GM18951 (cell line): ENCODE measurements at regions not wholly inside any gene's neighbourhood (a gene's known extent, or its start where the extent isn't known, plus 50 kb on each side); places are given as distances from the start of the nearest gene placed in this dataset.
"Not testable (repeated sequence)": the region's sequence is repeated elsewhere in the genome, so short reads cannot be mapped to it uniquely, and the experiment has no call there.

Experiments
- POLR2A ChIP-seq: IDR thresholded peaks from 4 replicates; pipeline ENCODE4 v1.6.1; 2011; ENCODE audit warnings: mild to moderate bottlenecking; ENCODE audit not compliant: insufficient read length, insufficient read depth; ENCODE audit errors: extremely low read depth
- in situ Hi-C: fragments of 300-500 bp; cut with MboI; formaldehyde crosslinking; loops from one replicate; pipeline ENCODE4 v1.12.0; 2022; ENCODE audit warnings: low sequenced_read_pairs, mixed read lengths, inconsistent platforms; ENCODE audit not compliant: unreplicated experiment

DNA sequence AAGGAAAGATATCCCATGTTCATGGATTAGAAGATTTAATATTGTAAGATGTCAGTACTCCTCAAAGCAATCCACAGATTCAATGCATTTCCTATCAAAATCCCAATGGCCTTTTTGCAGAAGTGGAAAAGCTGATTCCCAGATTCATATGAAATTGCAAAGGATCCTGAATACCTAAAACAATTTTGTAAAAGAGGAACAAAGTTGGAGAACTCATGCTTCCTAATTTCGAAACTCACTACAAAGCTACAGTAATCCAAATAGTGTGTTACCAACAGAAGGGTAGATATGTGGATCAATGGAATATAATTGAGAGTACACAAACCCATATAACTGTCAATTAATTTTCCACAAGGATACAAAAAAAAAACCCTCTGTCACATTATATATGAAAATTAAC, 154.3 kb upstream of the ZNF618 start:
- no peak for TF ChIP-seq POLR2A
- in situ Hi-C loops, result no loop called here

DNA sequence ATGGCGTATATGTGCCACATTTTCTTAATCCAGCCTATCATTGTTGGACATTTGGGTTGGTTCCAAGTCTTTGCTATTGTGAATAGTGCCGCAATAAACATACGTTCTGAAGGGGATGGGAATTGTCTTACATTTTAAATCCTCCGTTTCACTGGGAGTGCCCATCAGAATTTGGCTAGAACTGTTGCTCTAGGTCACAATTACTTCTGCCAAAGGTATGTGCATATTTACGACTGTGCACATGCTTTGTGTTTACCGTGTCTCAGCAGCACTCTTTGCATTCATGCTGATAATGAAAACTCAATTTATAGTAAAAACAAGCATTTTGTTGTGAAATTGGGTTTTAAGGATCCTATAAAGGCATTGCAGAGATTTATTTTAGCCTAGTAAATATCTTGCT, 151.9 kb upstream of the ZNF618 start:
- in situ Hi-C loops, result no loop called here
- TF ChIP-seq POLR2A, result no peak

- in situ Hi-C loops, result no loop called here
- TF ChIP-seq POLR2A, result no peak
These were observed 147.1 kb upstream of the ZNF618 start for GRCh38 chr9:113728989-113729388.

DNA sequence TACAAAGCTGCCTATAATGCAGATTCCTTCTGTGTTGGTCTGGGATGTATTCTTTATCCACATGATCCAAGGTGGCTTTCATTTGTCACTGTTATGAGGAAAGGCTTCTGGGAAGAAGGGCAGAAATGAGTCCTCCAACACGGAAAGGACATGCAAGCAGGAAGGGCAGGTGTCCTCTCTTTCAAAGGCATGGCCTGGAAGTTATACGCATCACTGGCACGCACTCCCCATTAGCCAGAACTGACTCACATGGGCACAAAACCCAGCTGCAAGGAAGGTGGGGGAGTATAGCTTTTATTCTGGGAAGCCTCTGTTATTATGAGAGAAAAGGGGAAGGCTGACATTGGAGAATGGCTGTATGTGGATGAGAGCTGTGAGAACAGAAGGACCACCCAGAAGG, 141.3 kb upstream of the ZNF618 start:
- in situ Hi-C loops, result no loop called here
- TF ChIP-seq POLR2A, result no peak

DNA sequence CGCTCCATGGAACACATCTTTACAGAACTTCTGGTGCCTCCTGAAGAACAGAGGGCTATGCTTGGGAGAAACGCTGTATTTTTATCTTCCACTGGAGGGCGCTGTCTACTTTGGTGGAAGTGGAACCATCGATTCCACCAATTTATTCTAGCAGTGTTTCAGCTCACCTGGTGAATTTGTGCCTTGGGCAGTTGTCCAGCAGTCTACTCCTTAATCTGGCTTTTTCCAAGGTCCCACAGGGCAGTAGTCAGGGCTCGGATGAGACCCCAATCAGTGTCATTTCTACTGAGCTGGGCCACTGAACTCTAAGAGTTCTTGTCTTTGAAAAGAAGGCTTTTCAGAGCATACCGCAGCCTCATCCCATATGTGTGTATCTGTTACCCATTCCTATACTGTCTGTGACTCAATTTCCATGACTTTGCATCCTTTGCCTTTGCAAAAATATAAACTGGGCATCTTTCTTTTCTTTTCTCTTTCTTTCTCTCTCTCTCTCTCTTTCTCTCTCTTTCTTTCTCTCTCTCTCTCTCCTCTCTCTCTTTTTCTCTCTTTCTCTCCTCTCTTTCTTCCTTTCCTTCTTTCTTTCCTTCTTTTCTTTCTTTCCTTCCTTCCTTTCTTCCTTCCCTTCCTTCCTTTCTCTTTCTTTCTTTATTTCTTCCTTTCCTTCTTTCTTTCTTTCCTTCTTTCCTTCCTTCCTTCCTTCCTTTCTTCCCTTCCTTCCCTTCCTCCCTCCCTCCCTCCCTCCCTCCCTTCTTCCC, 138.4 kb upstream of the ZNF618 start:
- in situ Hi-C loops, result no loop called here
- no peak for TF ChIP-seq POLR2A

DNA sequence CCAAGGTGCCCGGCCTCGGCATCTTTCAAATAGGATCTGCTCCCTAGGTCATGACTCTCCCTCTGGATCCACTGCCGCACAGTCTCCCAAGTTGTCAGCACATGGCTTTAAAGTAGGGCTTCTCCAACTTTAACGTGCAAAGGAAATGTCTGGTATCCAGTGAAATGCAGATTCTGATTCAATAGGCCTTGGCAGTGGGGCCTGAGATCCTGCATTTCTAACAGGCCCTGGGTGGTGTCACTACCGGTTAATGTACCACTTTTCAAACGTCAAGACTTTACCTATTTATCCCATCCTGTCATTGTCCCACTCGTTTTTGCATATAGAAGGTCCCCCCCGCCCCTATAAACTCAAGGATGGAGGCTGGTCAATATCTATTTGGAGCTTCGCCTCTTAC, 137.6 kb upstream of the ZNF618 start:
- in situ Hi-C loops, result no loop called here
- no peak for TF ChIP-seq POLR2A

- no peak for TF ChIP-seq POLR2A
- in situ Hi-C loops, result no loop called here
These were observed 137.1 kb upstream of the ZNF618 start for GRCh38 chr9:113738893-113739604.

- in situ Hi-C loops, result not testable (repeated sequence)
These were observed 136.3 kb upstream of the ZNF618 start for GRCh38 chr9:113739605-113740507.

DNA sequence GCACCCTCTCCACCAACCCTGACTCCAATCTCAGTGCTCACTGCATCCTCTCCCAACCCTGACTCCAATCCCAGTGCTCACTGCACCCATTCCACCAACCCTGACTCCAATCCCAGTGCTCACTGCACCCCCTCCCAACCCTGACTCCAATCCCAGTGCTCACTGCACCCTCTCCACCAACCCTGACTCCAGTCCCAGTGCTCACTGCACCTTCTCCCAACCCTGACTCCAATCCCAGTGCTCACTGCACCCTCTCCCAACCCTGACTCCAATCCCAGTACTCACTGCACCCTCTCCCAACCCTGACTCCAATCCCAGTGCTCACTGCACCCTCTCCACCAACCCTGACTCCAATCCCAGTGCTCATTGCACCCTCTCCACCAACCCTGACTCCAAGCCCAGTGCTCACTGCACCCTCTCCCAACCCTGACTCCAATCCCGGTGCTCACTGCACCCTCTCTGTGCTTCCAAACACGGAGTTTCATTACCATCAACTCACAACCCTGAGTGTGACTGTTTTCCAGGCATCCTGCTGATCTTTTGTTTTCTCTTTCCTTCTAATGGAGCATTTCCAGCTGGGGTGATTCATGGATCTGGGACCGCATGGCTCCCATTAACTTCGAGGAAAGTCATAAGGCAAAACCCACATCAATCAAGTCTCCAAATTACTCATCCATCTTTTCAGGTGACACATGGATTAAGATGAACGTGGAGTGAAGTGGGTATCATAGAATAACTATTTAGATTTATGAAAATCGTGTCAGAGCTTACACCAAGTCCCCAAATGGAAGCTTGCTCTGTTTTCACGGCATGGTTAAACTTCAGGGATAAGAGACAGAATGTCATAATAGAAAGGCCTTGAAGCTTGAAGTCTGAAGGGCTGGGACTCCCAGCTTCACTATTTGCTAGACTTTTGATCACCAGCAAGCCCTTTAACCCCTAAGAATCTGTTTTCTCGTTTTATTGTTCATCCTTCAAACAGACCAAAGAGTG, 135.3 kb upstream of the ZNF618 start:
- in situ Hi-C loops, result not testable (repeated sequence)

- TF ChIP-seq POLR2A, result no peak
- in situ Hi-C loops, result no loop called here
These were observed 133.9 kb upstream of the ZNF618 start for GRCh38 chr9:113741886-113742854.

- in situ Hi-C loops, result no loop called here
- no peak for TF ChIP-seq POLR2A
These were observed 133.2 kb upstream of the ZNF618 start for GRCh38 chr9:113742878-113743277.
